ENCODE measurements at regions not wholly inside any gene's neighbourhood (a gene's known extent, or its start where the extent isn't known, plus 50 kb on each side); places are given as distances from the start of the nearest gene placed in this dataset.

GRCh38 chr6:131433927-131434326, 139.1 kb upstream of the ARG1 start:
- H3K27ac ChIP-seq (ENCODE audit: low read depth, low read length), result no peak overlapping the region
- ChIA-PET POLR2A (ENCODE audit: partially characterized antibody) (no interaction called here), CTCF (ENCODE audit: partially characterized antibody) (no interaction called here)
- no peak overlapping the region for H4K8ac ChIP-seq (ENCODE audit: extremely low read depth, insufficient read depth, low read length)
- no peak overlapping the region for H2BK15ac ChIP-seq (ENCODE audit: low read length)
- no peaks in the 10 kb centered on the region for H3K79me2 ChIP-seq (ENCODE audit: control insufficient read depth in 1 of 2, insufficient read depth in 2 of 2, low read length in 2 of 2)
- no peak overlapping the region for H2BK5ac ChIP-seq (ENCODE audit: low read depth, low read length)
- H2AFZ ChIP-seq (ENCODE audit: low read length), result no peak overlapping the region
- H3K9me3 ChIP-seq (ENCODE audit: insufficient read depth in 2 of 2, low read depth in 1 of 2, low read length in 1 of 2), result no peaks in the 10 kb centered on the region
- H3K18ac ChIP-seq (ENCODE audit: extremely low read depth, low read length), result no peak overlapping the region
- H2AK5ac ChIP-seq (ENCODE audit: low read depth, low read length), result no peak overlapping the region
- peaks cover 0 to 1% (median 0%) of the 10 kb centered on the region in 4 experiments; a peak in 1 of 8 replicates for H3K36me3 ChIP-seq (ENCODE audit: control insufficient read depth in 2 of 4, insufficient read depth in 4 of 4, low read length in 3 of 4)
- H3K4ac ChIP-seq (replicated peaks; ENCODE audit: insufficient read length, low read depth, low read length), result no peak overlapping the region
- DNase-seq (ENCODE audit: low read depth in 1 of 2, low spot score in 2 of 2) (no peak), FAIRE-seq (no peak)
- no peak overlapping the region for H3K23ac ChIP-seq (ENCODE audit: insufficient read length)
- H3K4me1 ChIP-seq (replicated peaks in 1 of 4; ENCODE audit: control insufficient read depth in 3 of 4, insufficient read depth in 4 of 4, low read length in 3 of 4), result no peaks in the 10 kb centered on the region
- H3K9ac ChIP-seq (replicated peaks in 1 of 4; ENCODE audit: extremely low read depth in 1 of 4, low read depth in 3 of 4, low read length in 3 of 4), result no peak overlapping the region
- TF ChIP-seq TEAD4 (IDR thresholded peaks at IDR 0.05; ENCODE audit: low read depth, low read length) (no peak), HDAC2 (IDR thresholded peaks at IDR 0.05; ENCODE audit: borderline replicate concordance in 1 of 2, low read depth in 2 of 2, low read length in 2 of 2) (no peak), NRF1 (IDR thresholded peaks at IDR 0.05; ENCODE audit: low read depth, low read length) (no peak), TCF12 (IDR thresholded peaks at IDR 0.05; ENCODE audit: low read depth, low read length) (no peak), SP4 (IDR thresholded peaks at IDR 0.05; ENCODE audit: low read length) (no peak), HDAC6 (IDR thresholded peaks at IDR 0.05; ENCODE audit: low read depth, low read length) (no peak), CREB1 (IDR thresholded peaks at IDR 0.05) (no peak), SIN3A (conservative IDR thresholded peaks at IDR 0.05 in 1 of 2, IDR thresholded peaks at IDR 0.05 in 1 of 2; ENCODE audit: low read depth in 1 of 2, low read length in 2 of 2) (no peak), CBX5 (IDR thresholded peaks at IDR 0.05; ENCODE audit: low read depth, low read length) (no peak), RFX5 (IDR thresholded peaks at IDR 0.05; ENCODE audit: borderline replicate concordance, low read depth, low read length) (no peak), EP300 (IDR thresholded peaks at IDR 0.05; ENCODE audit: borderline replicate concordance in 1 of 2, low read depth in 2 of 2, low read length in 2 of 2) (no peak)
- no peak overlapping the region for H3K56ac ChIP-seq (replicated peaks; ENCODE audit: insufficient read length, low read depth, low read length)
- no peak overlapping the region for H2BK120ac ChIP-seq (replicated peaks; ENCODE audit: low read depth, low read length)
- no peaks in the 10 kb centered on the region for H3K23me2 ChIP-seq (ENCODE audit: low read depth, low read length)
- H3K4me3 ChIP-seq (ENCODE audit: extremely low read depth in 1 of 4, insufficient read depth in 2 of 4, low read depth in 3 of 4, low read length in 4 of 4), result no peak overlapping the region
- no peak overlapping the region for H2BK20ac ChIP-seq (ENCODE audit: low read length)
- no peaks in the 10 kb centered on the region for H3K79me1 ChIP-seq (ENCODE audit: low read depth, low read length)
- H3K27me3 ChIP-seq (replicated peaks in 1 of 4; ENCODE audit: control insufficient read depth in 3 of 4, extremely low read depth in 1 of 4, insufficient read depth in 3 of 4, low read length in 3 of 4), result no peaks in the 10 kb centered on the region
- WGBS, 2 experiments (ENCODE audit: extremely low coverage in 1 of 2, insufficient coverage in 1 of 2, insufficient read length in 1 of 2, insufficient replicate concordance in 2 of 2, low coverage in 1 of 2, low lambda C conversion rate in 2 of 2, missing lambda C conversion rate in 1 of 2), result 92% methylated on average over 1 of the region's 1 CpG; no CpG with 5 or more reads in 1 of the 2 experiments
- no peak overlapping the region for H2BK12ac ChIP-seq (ENCODE audit: low read depth, low read length)
- H3K4me2 ChIP-seq (ENCODE audit: insufficient read depth in 1 of 2, low read depth in 2 of 2, low read length in 2 of 2), result no peak overlapping the region
- H4K91ac ChIP-seq (replicated peaks; ENCODE audit: insufficient read length, low read length), result no peak overlapping the region
- H4K20me1 ChIP-seq (replicated peaks in 1 of 2; ENCODE audit: control insufficient read depth in 1 of 2, insufficient read depth in 2 of 2, low read length in 2 of 2), result no peaks in the 10 kb centered on the region
- no peak overlapping the region for H4K5ac ChIP-seq (ENCODE audit: insufficient read length, low read depth, low read length)
- no peak overlapping the region for H3K14ac ChIP-seq (ENCODE audit: insufficient read length)
